ENCODE measurements at regions not wholly inside any gene's neighbourhood (a gene's known extent, or its start where the extent isn't known, plus 50 kb on each side); places are given as distances from the start of the nearest gene placed in this dataset.
"Not testable (repeated sequence)": the region's sequence is repeated elsewhere in the genome, so short reads cannot be mapped to it uniquely, and the experiment has no call there.

GRCh38 chrX:25130619-25131018, 114.9 kb upstream of the ARX start:
- no peak for DNase-seq

- no peak for DNase-seq
Observed at GRCh38 chrX:25125483-25125882, 109.7 kb upstream of the ARX start.

- DNase-seq = no peak
Observed at GRCh38 chrX:25124391-25124790, 108.6 kb upstream of the ARX start.

GRCh38 chrX:25112156-25112555, 96.4 kb upstream of the ARX start:
- no peak for DNase-seq

- DNase-seq = no peak
Observed at GRCh38 chrX:25108481-25108880, 92.7 kb upstream of the ARX start.

- no peak for DNase-seq
Observed at GRCh38 chrX:25105221-25105620, 89.5 kb upstream of the ARX start.

- DNase-seq = no peak
Observed at GRCh38 chrX:25096522-25097045, 80.8 kb upstream of the ARX start.

- DNase-seq = not testable (repeated sequence)
Observed at GRCh38 chrX:25091152-25091551, 75.4 kb upstream of the ARX start.

GRCh38 chrX:25084446-25084845, 68.7 kb upstream of the ARX start:
- no peak for DNase-seq

- no peak for DNase-seq
Observed at GRCh38 chrX:25083661-25084060, 67.9 kb upstream of the ARX start.

GRCh38 chrX:25079020-25079419, 63.3 kb upstream of the ARX start:
- no peak for DNase-seq

- DNase-seq = no peak
Observed at GRCh38 chrX:25076941-25077500, 61.3 kb upstream of the ARX start.

GRCh38 chrX:25072247-25072646, 56.5 kb upstream of the ARX start:
- DNase-seq = peak in 2 of 4 experiments; percentile 6 to 17

GRCh38 chrX:25070038-25070437, 54.3 kb upstream of the ARX start:
- no peak for DNase-seq

GRCh38 chrX:25069209-25069608, 53.4 kb upstream of the ARX start:
- DNase-seq = no peak

GRCh38 chrX:25068340-25068739, 52.6 kb upstream of the ARX start:
- no peak for DNase-seq

- no peak for DNase-seq
Observed at GRCh38 chrX:25067271-25068172, 51.8 kb upstream of the ARX start.

- no peak for DNase-seq
Observed at GRCh38 chrX:25066131-25066530, 50.4 kb upstream of the ARX start.

All from suppressor macrophage (primary cell).